Astrocyte (in vitro differentiated cells and primary cell): ENCODE measurements at regions not wholly inside any gene's neighbourhood (a gene's known extent, or its start where the extent isn't known, plus 50 kb on each side); places are given as distances from the start of the nearest gene placed in this dataset.

Source experiments
- EZH2 ChIP-seq: IDR thresholded peaks from 2 replicates; pipeline ENCODE4 v1.6.1; 2012; ENCODE audit warnings: mild to moderate bottlenecking, low read length, inconsistent platforms; ENCODE audit not compliant: insufficient read depth
- TF ChIP-seq, protein P1 (sequence below): IDR thresholded peaks from 2 replicates; pipeline ENCODE4 v1.5.1; 2011; ENCODE audit warnings: low read depth, mild to moderate bottlenecking, inconsistent platforms, low read length, moderate library complexity; ENCODE audit not compliant: insufficient read depth

DNA sequence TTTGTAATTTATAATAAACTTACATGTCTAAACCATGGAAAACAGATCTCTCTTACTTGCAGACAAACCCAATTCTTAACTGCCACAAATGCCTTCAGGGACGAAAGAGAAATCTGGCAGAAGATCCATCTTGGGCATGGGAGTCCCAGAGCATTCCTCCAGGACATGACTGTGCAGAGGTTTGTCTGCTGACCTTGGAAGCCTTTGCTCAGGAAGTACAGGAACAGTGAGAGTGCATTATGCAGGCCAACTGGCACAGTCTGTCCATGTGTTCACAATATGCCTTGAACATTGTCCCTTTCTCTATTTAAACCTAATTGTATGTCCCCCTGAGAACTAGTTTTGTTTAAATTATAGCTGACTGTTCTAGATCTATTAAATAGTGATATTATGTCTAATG, 467.1 kb downstream of the ATP23 start:
- TF ChIP-seq, protein P1, sequence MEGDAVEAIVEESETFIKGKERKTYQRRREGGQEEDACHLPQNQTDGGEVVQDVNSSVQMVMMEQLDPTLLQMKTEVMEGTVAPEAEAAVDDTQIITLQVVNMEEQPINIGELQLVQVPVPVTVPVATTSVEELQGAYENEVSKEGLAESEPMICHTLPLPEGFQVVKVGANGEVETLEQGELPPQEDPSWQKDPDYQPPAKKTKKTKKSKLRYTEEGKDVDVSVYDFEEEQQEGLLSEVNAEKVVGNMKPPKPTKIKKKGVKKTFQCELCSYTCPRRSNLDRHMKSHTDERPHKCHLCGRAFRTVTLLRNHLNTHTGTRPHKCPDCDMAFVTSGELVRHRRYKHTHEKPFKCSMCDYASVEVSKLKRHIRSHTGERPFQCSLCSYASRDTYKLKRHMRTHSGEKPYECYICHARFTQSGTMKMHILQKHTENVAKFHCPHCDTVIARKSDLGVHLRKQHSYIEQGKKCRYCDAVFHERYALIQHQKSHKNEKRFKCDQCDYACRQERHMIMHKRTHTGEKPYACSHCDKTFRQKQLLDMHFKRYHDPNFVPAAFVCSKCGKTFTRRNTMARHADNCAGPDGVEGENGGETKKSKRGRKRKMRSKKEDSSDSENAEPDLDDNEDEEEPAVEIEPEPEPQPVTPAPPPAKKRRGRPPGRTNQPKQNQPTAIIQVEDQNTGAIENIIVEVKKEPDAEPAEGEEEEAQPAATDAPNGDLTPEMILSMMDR, result no peak
- no peak for TF ChIP-seq EZH2
